Suprapubic skin (tissue), 4 donors: ENCODE measurements at regions not wholly inside any gene's neighbourhood (a gene's known extent, or its start where the extent isn't known, plus 50 kb on each side); places are given as distances from the start of the nearest gene placed in this dataset.

ENCODE experiments used
- DNase-seq, 2 donors: peaks; one replicate each; pipeline ENCODE4 v3.0.0-alpha.2; 2019; ENCODE audit warnings: low spot score in 2 of 2
- H3K27ac ChIP-seq: fragments of 200-600 bp; sonication (generic); one replicate; pipeline ENCODE4 v1.5.1; 2019
- H3K27me3 ChIP-seq: fragments of 200-600 bp; sonication (generic); one replicate; pipeline ENCODE4 v1.5.1; 2019
- H3K36me3 ChIP-seq: fragments of 200-600 bp; sonication (generic); one replicate; pipeline ENCODE4 v1.5.1; 2019
- H3K4me1 ChIP-seq: fragments of 200-600 bp; sonication (generic); one replicate; pipeline ENCODE4 v1.5.1; 2019
- H3K4me3 ChIP-seq: fragments of 200-600 bp; sonication (generic); one replicate; pipeline ENCODE4 v1.5.1; 2019; ENCODE audit warnings: mild to moderate bottlenecking
- H3K9me3 ChIP-seq: fragments of 200-600 bp; sonication (generic); one replicate; pipeline ENCODE4 v1.5.1; 2019
- CTCF ChIP-seq, 2 donors: fragments of 200-600 bp in 1 of 2; fragments of 450-650 bp in 1 of 2; sonication (generic) in 1 of 2; IDR thresholded peaks; one replicate each; pipeline ENCODE4 v1.5.1; 2016 to 2019; ENCODE audit warnings: antibody characterized with exemption in 2 of 2, mild to moderate bottlenecking in 1 of 2, moderate library complexity in 1 of 2
- EP300 ChIP-seq: sonication (generic); formaldehyde crosslinking; IDR thresholded peaks from one replicate; pipeline ENCODE4 v1.6.1; 2017; ENCODE audit warnings: antibody characterized with exemption
- POLR2A ChIP-seq, 2 donors: fragments of 450-650 bp; IDR thresholded peaks; one replicate each; pipeline ENCODE4 v1.6.1; 2017; ENCODE audit warnings: antibody characterized with exemption in 2 of 2, mild to moderate bottlenecking in 2 of 2, moderate library complexity in 2 of 2
- POLR2AphosphoS5 ChIP-seq, 3 donors: sonication (generic); formaldehyde crosslinking; IDR thresholded peaks; one replicate each; pipeline ENCODE4 v1.6.1; 2017; ENCODE audit warnings: antibody characterized with exemption in 3 of 3
- WGBS: methylation state at CpG from one replicate; pipeline ENCODE4 v1.1.5; 2018; 5-methylcytosine and 5-hydroxymethylcytosine counted together

- H3K27me3 ChIP-seq, result no peaks in the 10 kb centered on the region
- TF ChIP-seq CTCF (IDR thresholded peaks at IDR 0.05) (no peak), POLR2A (IDR thresholded peaks at IDR 0.05) (no peak), POLR2AphosphoS5 (IDR thresholded peaks at IDR 0.05) (no peak), EP300 (no peak)
- H3K27ac ChIP-seq, result no peak overlapping the region
- H3K9me3 ChIP-seq, result no peaks in the 10 kb centered on the region
- WGBS, result 92% methylated on average over 6 of the region's 6 CpGs
- no peaks in the 10 kb centered on the region for H3K36me3 ChIP-seq
- H3K4me1 ChIP-seq, result peaks cover 3% of the 10 kb centered on the region
- no peak for DNase-seq
- H3K4me3 ChIP-seq, result no peak overlapping the region
Observed at GRCh38 chr13:40130871-40131636, 475.6 kb downstream of the COG6 start.

- no peak for TF ChIP-seq EP300
- no peaks in the 10 kb centered on the region for H3K27me3 ChIP-seq
- H3K4me1 ChIP-seq, result no peaks in the 10 kb centered on the region
- no peak overlapping the region for H3K27ac ChIP-seq
- no peaks in the 10 kb centered on the region for H3K36me3 ChIP-seq
- DNase-seq, result no peak
- H3K9me3 ChIP-seq, result no peaks in the 10 kb centered on the region
- WGBS, result 93% methylated on average over 3 of the region's 3 CpGs
- no peak overlapping the region for H3K4me3 ChIP-seq
Observed at GRCh38 chr13:40132249-40132648, 476.8 kb downstream of the COG6 start.

- H3K4me1 ChIP-seq, result no peaks in the 10 kb centered on the region
Observed at GRCh38 chr13:40136896-40137295, 481.4 kb downstream of the COG6 start.

GRCh38 chr13:40137400-40137799 lies 481.9 kb downstream of the COG6 start:
- no peak for TF ChIP-seq EP300
- TF ChIP-seq POLR2A (IDR thresholded peaks at IDR 0.05), result no peak
- TF ChIP-seq POLR2AphosphoS5 (IDR thresholded peaks at IDR 0.05), result no peak
- TF ChIP-seq CTCF (IDR thresholded peaks at IDR 0.05), result no peak
- Histone ChIP-seq H3K4me1 (no peaks in the 10 kb centered on the region), H3K27me3 (no peaks in the 10 kb centered on the region), H3K27ac (no peak overlapping the region), H3K9me3 (no peaks in the 10 kb centered on the region), H3K4me3 (no peak overlapping the region), H3K36me3 (no peaks in the 10 kb centered on the region)
- WGBS, result 100% methylated on average over 1 of the region's 6 CpGs
- DNase-seq, result no peak

More at GRCh38 chr13:40136896-40137295, 481.4 kb downstream of the COG6 start:
- Histone ChIP-seq H3K36me3 (no peaks in the 10 kb centered on the region), H3K9me3 (no peaks in the 10 kb centered on the region), H3K4me3 (no peak overlapping the region), H3K27ac (no peak overlapping the region), H3K27me3 (no peaks in the 10 kb centered on the region)
- no peak for DNase-seq
- WGBS, result 97% methylated on average over 2 of the region's 2 CpGs
- TF ChIP-seq CTCF (IDR thresholded peaks at IDR 0.05) (no peak), POLR2AphosphoS5 (IDR thresholded peaks at IDR 0.05) (no peak), EP300 (no peak), POLR2A (IDR thresholded peaks at IDR 0.05) (no peak)

GRCh38 chr13:40139896-40140520 lies 484.5 kb downstream of the COG6 start:
- TF ChIP-seq POLR2AphosphoS5 (IDR thresholded peaks at IDR 0.05), result no peak
- no peak for TF ChIP-seq CTCF (IDR thresholded peaks at IDR 0.05)
- no peak for TF ChIP-seq EP300
- no peak for TF ChIP-seq POLR2A (IDR thresholded peaks at IDR 0.05)
- Histone ChIP-seq H3K27me3 (no peaks in the 10 kb centered on the region), H3K36me3 (no peaks in the 10 kb centered on the region), H3K9me3 (no peaks in the 10 kb centered on the region), H3K27ac (no peak overlapping the region), H3K4me3 (no peak overlapping the region), H3K4me1 (no peaks in the 10 kb centered on the region)
- DNase-seq, result no peak
- WGBS, result 83% methylated on average over 10 of the region's 10 CpGs
